CD4-positive, alpha-beta T cell treated with Interleukin-15 for 4 hours (primary cell): ENCODE measurements at regions not wholly inside any gene's neighbourhood (a gene's known extent, or its start where the extent isn't known, plus 50 kb on each side); places are given as distances from the start of the nearest gene placed in this dataset.
"Not testable (repeated sequence)": the region's sequence is repeated elsewhere in the genome, so short reads cannot be mapped to it uniquely, and the experiment has no call there.

Experiments
- DNase-seq: peaks from one replicate; pipeline ENCODE4 v3.0.0-alpha.2; 2020; ENCODE audit warnings: low spot score

- DNase-seq, result not testable (repeated sequence)
Measured at GRCh38 chr1:121573881-121574504, 389.2 kb downstream of the SRGAP2C start.

GRCh38 chr1:121574505-121574899 lies 389.7 kb downstream of the SRGAP2C start:
- DNase-seq, result not testable (repeated sequence)

GRCh38 chr1:121582898-121583297 lies 398.1 kb downstream of the SRGAP2C start:
- not testable (repeated sequence) for DNase-seq

GRCh38 chr1:121586369-121587229 lies 401.8 kb downstream of the SRGAP2C start:
- no peak for DNase-seq

GRCh38 chr1:121587230-121587569 lies 402.4 kb downstream of the SRGAP2C start:
- DNase-seq, result no peak

GRCh38 chr1:121587777-121588176 lies 403.0 kb downstream of the SRGAP2C start:
- no peak for DNase-seq

GRCh38 chr1:121594096-121594495 lies 409.3 kb downstream of the SRGAP2C start:
- DNase-seq, result no peak

- DNase-seq, result no peak
Measured at GRCh38 chr1:121595089-121595488, 410.3 kb downstream of the SRGAP2C start.

GRCh38 chr1:121604843-121605444 lies 420.2 kb downstream of the SRGAP2C start:
- not testable (repeated sequence) for DNase-seq

- not testable (repeated sequence) for DNase-seq
Measured at GRCh38 chr1:121607499-121607898, 422.7 kb downstream of the SRGAP2C start.
